ENCODE measurements at regions not wholly inside any gene's neighbourhood (a gene's known extent, or its start where the extent isn't known, plus 50 kb on each side); places are given as distances from the start of the nearest gene placed in this dataset.
A peak's percentile ranks its signal among the peaks of the same experiment; 100 is the strongest.

- DNase-seq (ENCODE audit: low read depth, low spot score) = no peak
- H3K4me3 Mint-ChIP-seq = no peak overlapping the region
- no peaks in the 10 kb centered on the region for H3K9me3 Mint-ChIP-seq
- peaks cover 16% of the 10 kb centered on the region for H3K27me3 Mint-ChIP-seq (ENCODE audit: low read depth)
- no peak for TF ChIP-seq CTCF (conservative IDR thresholded peaks at IDR 0.05)
- H3K4me1 Mint-ChIP-seq = no peaks in the 10 kb centered on the region
- no peaks in the 10 kb centered on the region for H3K36me3 Mint-ChIP-seq (ENCODE audit: low read depth)
- H3K27ac Mint-ChIP-seq (ENCODE audit: unreplicated experiment) = no peak overlapping the region
These were observed 210.3 kb downstream of the SETD4 start for GRCh38 chr21:35850029-35850428.

GRCh38 chr21:35849144-35849543, 211.2 kb downstream of the SETD4 start:
- no peak for DNase-seq (ENCODE audit: low read depth, low spot score)
- Mint-ChIP-seq H3K27ac (ENCODE audit: unreplicated experiment) (no peak overlapping the region), H3K4me1 (no peaks in the 10 kb centered on the region), H3K27me3 (ENCODE audit: low read depth) (peaks cover 17% of the 10 kb centered on the region), H3K4me3 (no peak overlapping the region), H3K9me3 (no peaks in the 10 kb centered on the region), H3K36me3 (ENCODE audit: low read depth) (no peaks in the 10 kb centered on the region)
- TF ChIP-seq CTCF (conservative IDR thresholded peaks at IDR 0.05) = no peak

DNA sequence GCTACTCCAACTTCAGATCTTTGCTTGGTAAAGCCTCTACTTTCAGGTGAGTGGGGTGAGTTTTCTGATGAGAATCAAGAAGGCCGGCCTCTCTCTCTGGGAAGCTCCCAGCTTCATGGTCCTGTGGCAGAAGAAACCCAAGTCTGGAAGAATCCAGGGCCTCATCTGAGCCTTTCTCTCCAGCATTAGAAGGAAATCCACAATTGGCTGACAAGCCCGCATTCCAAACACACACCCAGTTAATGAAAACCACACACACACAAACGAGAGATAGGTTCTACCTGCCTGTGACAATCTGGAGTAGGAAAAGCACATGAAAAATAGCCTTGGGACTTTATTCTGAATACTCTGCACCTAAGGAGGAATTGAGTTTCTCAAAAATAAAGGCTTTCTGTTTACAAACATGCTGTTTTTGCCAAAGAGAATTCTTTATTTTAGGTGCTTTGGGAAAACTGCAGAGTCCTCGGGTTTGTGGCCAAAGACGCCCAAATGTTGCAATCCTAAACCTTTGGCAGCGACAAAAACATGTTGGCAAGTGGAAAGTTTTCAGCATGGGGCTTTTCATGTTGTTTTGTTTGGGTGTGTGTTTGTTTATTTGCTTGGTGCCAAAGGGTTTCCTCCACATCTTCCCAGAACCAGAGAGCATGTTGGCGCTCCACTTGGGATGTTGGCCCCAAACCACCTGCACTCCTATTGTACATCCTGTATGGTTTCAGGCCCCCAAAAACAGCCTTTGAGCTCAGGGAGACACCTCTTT, 216.2 kb downstream of the SETD4 start:
- H3K27ac Mint-ChIP-seq (ENCODE audit: unreplicated experiment) = no peak overlapping the region
- H3K4me1 Mint-ChIP-seq = no peaks in the 10 kb centered on the region
- H3K9me3 Mint-ChIP-seq = no peaks in the 10 kb centered on the region
- no peak for DNase-seq (ENCODE audit: low read depth, low spot score)
- no peaks in the 10 kb centered on the region for H3K36me3 Mint-ChIP-seq (ENCODE audit: low read depth)
- H3K27me3 Mint-ChIP-seq (ENCODE audit: low read depth) = peaks cover 22% of the 10 kb centered on the region
- TF ChIP-seq CTCF (conservative IDR thresholded peaks at IDR 0.05) = no peak
- H3K4me3 Mint-ChIP-seq = no peak overlapping the region

- H3K4me3 Mint-ChIP-seq = no peak overlapping the region
- H3K9me3 Mint-ChIP-seq = no peaks in the 10 kb centered on the region
- H3K27me3 Mint-ChIP-seq (ENCODE audit: low read depth) = peaks cover 17% of the 10 kb centered on the region
- no peaks in the 10 kb centered on the region for H3K4me1 Mint-ChIP-seq
- TF ChIP-seq CTCF (conservative IDR thresholded peaks at IDR 0.05) = no peak
- no peak overlapping the region for H3K27ac Mint-ChIP-seq (ENCODE audit: unreplicated experiment)
- no peaks in the 10 kb centered on the region for H3K36me3 Mint-ChIP-seq (ENCODE audit: low read depth)
- no peak for DNase-seq (ENCODE audit: low read depth, low spot score)
These were observed 219.4 kb downstream of the SETD4 start for GRCh38 chr21:35840949-35841348.

DNA sequence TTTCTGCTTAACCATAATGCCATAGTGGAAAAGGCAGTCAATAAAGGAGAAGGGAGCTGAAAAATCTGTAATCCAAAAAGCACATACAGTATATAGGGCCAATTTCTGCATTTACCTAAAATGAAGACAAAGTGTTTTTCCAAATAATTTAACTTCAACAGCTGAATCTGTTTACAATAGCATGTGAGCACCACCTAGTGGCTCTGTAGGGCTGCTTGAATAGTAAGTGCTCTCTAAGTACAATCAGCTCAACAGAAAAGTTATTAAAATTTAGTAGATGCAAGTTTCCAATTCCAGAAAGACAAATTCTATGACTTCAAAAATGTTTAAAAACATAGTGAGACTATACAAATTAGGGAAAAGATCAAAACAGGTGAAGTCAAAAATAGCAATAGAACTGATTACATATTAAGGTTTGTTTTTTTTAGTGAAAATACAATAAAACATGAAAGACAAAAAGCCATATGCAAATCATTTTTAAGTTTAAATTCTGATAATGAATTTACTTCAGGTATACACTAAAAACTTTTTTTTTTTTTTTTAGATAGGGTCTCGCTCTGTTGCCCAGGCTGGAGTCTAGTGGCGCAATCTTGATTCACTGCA, 220.0 kb downstream of the SETD4 start:
- peaks cover 15% of the 10 kb centered on the region for H3K27me3 Mint-ChIP-seq (ENCODE audit: low read depth)
- DNase-seq (ENCODE audit: low read depth, low spot score) = peak; percentile 41
- H3K4me1 Mint-ChIP-seq = no peaks in the 10 kb centered on the region
- H3K27ac Mint-ChIP-seq (ENCODE audit: unreplicated experiment) = no peak overlapping the region
- H3K36me3 Mint-ChIP-seq (ENCODE audit: low read depth) = no peaks in the 10 kb centered on the region
- TF ChIP-seq CTCF (conservative IDR thresholded peaks at IDR 0.05) = peak; percentile 97
- no peaks in the 10 kb centered on the region for H3K9me3 Mint-ChIP-seq
- H3K4me3 Mint-ChIP-seq = no peak overlapping the region
